Coronary artery (tissue), 2 donors: ENCODE measurements at regions not wholly inside any gene's neighbourhood (a gene's known extent, or its start where the extent isn't known, plus 50 kb on each side); places are given as distances from the start of the nearest gene placed in this dataset.

Experiments used
- DNase-seq: peaks from one replicate; pipeline ENCODE4 v3.0.0-alpha.2; 2017; ENCODE audit warnings: low spot score
- H3K27ac ChIP-seq, 2 donors: fragments of 200-600 bp; sonication (generic); one replicate each; pipeline ENCODE4 v1.5.1; 2016 to 2019
- H3K4me3 ChIP-seq: fragments of 200-600 bp; sonication (generic); 2 replicates; pipeline ENCODE4 v1.5.1; 2016; ENCODE audit warnings: mild to moderate bottlenecking, moderate library complexity
- TF ChIP-seq, protein P1 (sequence below): fragments of 200-600 bp; sonication (generic); IDR thresholded peaks from one replicate; pipeline ENCODE4 v1.5.1; 2019; ENCODE audit warnings: antibody characterized with exemption

DNA sequence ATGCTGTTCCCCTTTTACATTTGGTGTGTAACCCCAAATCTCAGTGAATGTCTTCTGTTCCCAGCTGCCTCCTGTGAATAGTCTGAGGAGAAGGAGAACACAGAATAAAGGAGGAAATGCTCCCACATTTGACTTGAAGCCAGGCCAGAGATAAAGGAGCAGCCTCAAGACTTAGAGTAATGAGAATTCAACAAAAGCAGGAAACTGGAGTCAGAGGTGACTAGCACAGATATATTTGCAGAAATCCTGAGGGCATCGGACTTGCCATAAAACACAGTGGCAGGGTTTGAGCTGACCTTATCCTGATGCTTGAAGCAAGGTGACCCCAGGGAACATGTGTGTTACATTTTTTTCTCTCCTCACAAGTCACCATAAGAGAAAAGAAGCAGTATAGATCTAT, 291.4 kb upstream of the RND3 start:
- no peak for DNase-seq
- H3K27ac ChIP-seq = no peak overlapping the region
- H3K4me3 ChIP-seq = no peak overlapping the region
- TF ChIP-seq, protein P1, sequence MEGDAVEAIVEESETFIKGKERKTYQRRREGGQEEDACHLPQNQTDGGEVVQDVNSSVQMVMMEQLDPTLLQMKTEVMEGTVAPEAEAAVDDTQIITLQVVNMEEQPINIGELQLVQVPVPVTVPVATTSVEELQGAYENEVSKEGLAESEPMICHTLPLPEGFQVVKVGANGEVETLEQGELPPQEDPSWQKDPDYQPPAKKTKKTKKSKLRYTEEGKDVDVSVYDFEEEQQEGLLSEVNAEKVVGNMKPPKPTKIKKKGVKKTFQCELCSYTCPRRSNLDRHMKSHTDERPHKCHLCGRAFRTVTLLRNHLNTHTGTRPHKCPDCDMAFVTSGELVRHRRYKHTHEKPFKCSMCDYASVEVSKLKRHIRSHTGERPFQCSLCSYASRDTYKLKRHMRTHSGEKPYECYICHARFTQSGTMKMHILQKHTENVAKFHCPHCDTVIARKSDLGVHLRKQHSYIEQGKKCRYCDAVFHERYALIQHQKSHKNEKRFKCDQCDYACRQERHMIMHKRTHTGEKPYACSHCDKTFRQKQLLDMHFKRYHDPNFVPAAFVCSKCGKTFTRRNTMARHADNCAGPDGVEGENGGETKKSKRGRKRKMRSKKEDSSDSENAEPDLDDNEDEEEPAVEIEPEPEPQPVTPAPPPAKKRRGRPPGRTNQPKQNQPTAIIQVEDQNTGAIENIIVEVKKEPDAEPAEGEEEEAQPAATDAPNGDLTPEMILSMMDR = no peak

- no peak for DNase-seq
- TF ChIP-seq, protein P1 = no peak
- Histone ChIP-seq H3K4me3 (no peak overlapping the region), H3K27ac (no peak overlapping the region)
Observed at GRCh38 chr2:150769421-150769820, 282.0 kb upstream of the RND3 start.

DNA sequence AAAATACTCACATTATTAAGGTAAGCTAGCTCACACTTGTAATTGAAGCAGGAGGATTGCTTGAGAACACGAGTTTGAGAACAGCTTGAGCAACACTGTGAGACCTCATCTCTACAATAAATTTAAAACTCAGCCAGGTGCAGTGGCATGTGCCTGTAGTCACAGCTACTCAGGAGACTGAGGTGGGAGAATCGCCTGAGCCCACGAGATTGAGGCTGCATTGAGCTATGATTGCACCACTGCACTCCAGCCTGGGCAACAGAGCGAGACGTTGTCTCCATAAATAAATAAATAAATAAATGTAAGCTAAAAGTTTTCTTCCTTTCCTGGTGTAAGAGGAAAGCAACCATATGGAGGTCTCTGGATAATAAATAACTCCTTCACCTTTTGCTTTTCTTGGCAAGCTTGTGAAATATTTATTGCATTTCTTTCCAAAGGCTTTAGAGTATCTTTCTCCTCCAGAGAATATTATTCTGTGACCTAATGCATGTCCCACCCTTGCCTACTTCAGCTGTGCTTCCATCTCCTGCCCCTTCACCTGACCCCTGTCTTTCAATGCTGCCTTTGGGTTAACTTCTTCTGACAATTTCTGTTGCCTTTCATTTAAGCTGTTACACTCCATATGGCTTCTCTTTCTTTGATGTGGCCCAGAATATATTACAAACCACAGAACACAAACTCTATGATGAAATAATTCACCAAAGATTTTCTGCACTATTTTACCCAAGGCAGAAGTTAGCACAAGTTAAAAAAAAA, 280.7 kb upstream of the RND3 start:
- no peak for DNase-seq

GRCh38 chr2:150762571-150762970, 275.1 kb upstream of the RND3 start:
- TF ChIP-seq, protein P1 = no peak
- Histone ChIP-seq H3K27ac (no peak overlapping the region), H3K4me3 (no peak overlapping the region)
- DNase-seq = no peak

More for the DNA sequence above, 280.7 kb upstream of the RND3 start:
- Histone ChIP-seq H3K4me3 (no peak overlapping the region), H3K27ac (no peak overlapping the region)
- TF ChIP-seq, protein P1 = no peak

GRCh38 chr2:150759531-150759930, 272.1 kb upstream of the RND3 start:
- Histone ChIP-seq H3K27ac (no peak overlapping the region), H3K4me3 (no peak overlapping the region)
- TF ChIP-seq, protein P1 = no peak
- DNase-seq = no peak

DNA sequence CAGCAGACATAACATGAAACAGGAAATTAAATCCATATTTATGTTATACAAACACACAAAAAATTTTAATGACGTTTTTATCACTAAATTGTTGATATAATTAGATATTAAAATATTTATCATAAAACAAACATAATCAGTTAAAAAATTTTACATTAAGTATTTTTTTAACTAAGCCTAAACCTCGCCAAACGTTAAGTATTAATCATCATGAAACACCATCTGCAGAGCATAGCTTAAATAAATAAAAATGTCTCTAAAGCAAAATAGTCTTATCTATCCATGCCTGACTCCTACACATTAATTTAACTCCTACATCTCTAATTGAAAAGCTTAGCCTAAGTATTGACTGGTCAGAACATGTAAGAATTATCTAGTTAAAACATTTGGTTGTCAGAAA, 271.6 kb upstream of the RND3 start:
- Histone ChIP-seq H3K4me3 (no peak overlapping the region), H3K27ac (no peak overlapping the region)
- TF ChIP-seq, protein P1 = no peak
- no peak for DNase-seq

- DNase-seq = no peak
- Histone ChIP-seq H3K27ac (no peak overlapping the region), H3K4me3 (no peak overlapping the region)
- TF ChIP-seq, protein P1 = no peak
Observed at GRCh38 chr2:150752229-150752628, 264.8 kb upstream of the RND3 start.
